ENCODE measurements at regions not wholly inside any gene's neighbourhood (a gene's known extent, or its start where the extent isn't known, plus 50 kb on each side); places are given as distances from the start of the nearest gene placed in this dataset.

DNA sequence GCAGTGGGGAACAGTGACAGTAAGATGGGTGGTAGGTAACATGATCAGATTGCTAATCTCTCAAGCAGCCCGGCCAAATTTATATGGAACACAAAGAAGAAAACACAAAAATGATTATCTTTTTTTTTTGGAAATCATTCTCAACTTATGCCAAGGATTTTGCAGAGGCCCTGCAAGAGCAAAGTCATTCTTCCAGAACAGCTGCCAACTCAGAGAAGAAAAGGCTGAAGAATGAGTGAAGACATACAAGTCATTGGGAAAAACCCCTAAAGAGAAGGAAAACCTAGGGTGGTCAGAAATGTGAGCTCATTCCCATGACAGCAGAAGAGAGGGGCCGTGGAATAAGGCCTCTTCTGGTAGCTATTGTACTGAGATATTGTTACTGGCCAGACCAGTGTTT, 246.7 kb downstream of the SHOX2 start:
- no peaks in the 10 kb centered on the region for H3K9me3 Mint-ChIP-seq
- Histone ChIP-seq H2BK12ac (ENCODE audit: insufficient read length, low read depth, low read length) (no peak overlapping the region), H2AFZ (ENCODE audit: low read length) (no peak overlapping the region), H3K79me2 (ENCODE audit: insufficient read depth, low read length) (no peaks in the 10 kb centered on the region), H4K91ac (ENCODE audit: insufficient read length, low read depth, low read length) (no peak overlapping the region), H4K8ac (replicated peaks; ENCODE audit: insufficient read length, low read depth, low read length) (no peak overlapping the region), H3K9ac (ENCODE audit: extremely low read depth, insufficient read length, low read length) (no peak overlapping the region), H3K27ac (ENCODE audit: insufficient read length, low read depth, low read length) (no peak overlapping the region), H2BK5ac (ENCODE audit: insufficient read length, low read length) (no peak overlapping the region), H4K5ac (ENCODE audit: insufficient read length, low read depth, low read length) (no peak overlapping the region), H3K4me1 (ENCODE audit: insufficient read depth, low read length) (no peaks in the 10 kb centered on the region), H3T11ph (ENCODE audit: low read length) (no peak overlapping the region), H3K56ac (ENCODE audit: insufficient read length, low read depth, low read length) (no peak overlapping the region), H3K23ac (ENCODE audit: insufficient read length, low read depth, low read length) (no peak overlapping the region), H3K14ac (ENCODE audit: insufficient read depth, low read length) (no peak overlapping the region), H2BK15ac (ENCODE audit: low read depth, low read length) (no peak overlapping the region), H2BK120ac (ENCODE audit: low read depth, low read length, poor library complexity, severe bottlenecking) (no peak overlapping the region), H4K20me1 (ENCODE audit: control insufficient read depth, insufficient read depth, insufficient read length) (no peaks in the 10 kb centered on the region), H3K9me3 (ENCODE audit: control insufficient read depth, low read depth, low read length) (no peaks in the 10 kb centered on the region), H3K4me2 (ENCODE audit: insufficient read depth, insufficient read length, low read length) (no peak overlapping the region), H3K4ac (ENCODE audit: low read depth, low read length) (no peak overlapping the region), H2AK5ac (ENCODE audit: insufficient read length, low read length) (no peak overlapping the region), H3K18ac (ENCODE audit: insufficient read length, low read depth, low read length) (no peak overlapping the region), H3K23me2 (ENCODE audit: insufficient read length, low read depth, low read length, poor library complexity, severe bottlenecking) (no peaks in the 10 kb centered on the region), H2BK20ac (ENCODE audit: low read depth, low read length, poor library complexity, severe bottlenecking) (no peak overlapping the region), H3K79me1 (ENCODE audit: insufficient read depth, low read depth, low read length, poor library complexity, severe bottlenecking) (no peaks in the 10 kb centered on the region), H3K27me3 (ENCODE audit: insufficient read depth, low read length) (no peaks in the 10 kb centered on the region)
- TF ChIP-seq, protein P1, sequence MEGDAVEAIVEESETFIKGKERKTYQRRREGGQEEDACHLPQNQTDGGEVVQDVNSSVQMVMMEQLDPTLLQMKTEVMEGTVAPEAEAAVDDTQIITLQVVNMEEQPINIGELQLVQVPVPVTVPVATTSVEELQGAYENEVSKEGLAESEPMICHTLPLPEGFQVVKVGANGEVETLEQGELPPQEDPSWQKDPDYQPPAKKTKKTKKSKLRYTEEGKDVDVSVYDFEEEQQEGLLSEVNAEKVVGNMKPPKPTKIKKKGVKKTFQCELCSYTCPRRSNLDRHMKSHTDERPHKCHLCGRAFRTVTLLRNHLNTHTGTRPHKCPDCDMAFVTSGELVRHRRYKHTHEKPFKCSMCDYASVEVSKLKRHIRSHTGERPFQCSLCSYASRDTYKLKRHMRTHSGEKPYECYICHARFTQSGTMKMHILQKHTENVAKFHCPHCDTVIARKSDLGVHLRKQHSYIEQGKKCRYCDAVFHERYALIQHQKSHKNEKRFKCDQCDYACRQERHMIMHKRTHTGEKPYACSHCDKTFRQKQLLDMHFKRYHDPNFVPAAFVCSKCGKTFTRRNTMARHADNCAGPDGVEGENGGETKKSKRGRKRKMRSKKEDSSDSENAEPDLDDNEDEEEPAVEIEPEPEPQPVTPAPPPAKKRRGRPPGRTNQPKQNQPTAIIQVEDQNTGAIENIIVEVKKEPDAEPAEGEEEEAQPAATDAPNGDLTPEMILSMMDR (conservative IDR thresholded peaks at IDR 0.05) = no peak
- no peaks in the 10 kb centered on the region for H3K27me3 Mint-ChIP-seq (ENCODE audit: low read depth)
- H3K27ac Mint-ChIP-seq = no peak overlapping the region; a peak in 1 of 7 replicates
- H3K4me3 Mint-ChIP-seq = no peak overlapping the region
- no CpG with 5 or more reads among the region's 2 CpGs for WGBS (ENCODE audit: extremely low coverage, insufficient read length, low lambda C conversion rate)
- H3K36me3 Mint-ChIP-seq (ENCODE audit: insufficient read depth in 1 of 3, low read depth in 3 of 3) = no peaks in the 10 kb centered on the region; a peak in 1 of 7 replicates
- DNase-seq = no peak
- peaks cover 5 to 7% of the 10 kb centered on the region in 2 experiments; a peak in 2 of 4 replicates for H3K4me1 Mint-ChIP-seq

Data from H9 (cell line).